ENCODE measurements at regions not wholly inside any gene's neighbourhood (a gene's known extent, or its start where the extent isn't known, plus 50 kb on each side); places are given as distances from the start of the nearest gene placed in this dataset.

GRCh38 chr6:28724395-28724794, 198.7 kb downstream of the GPX5 start:
- no peak for TF ChIP-seq CTCF (IDR thresholded peaks at IDR 0.05; ENCODE audit: control insufficient read depth, insufficient read depth, low read depth, low read length, missing control alignments)
- no peak overlapping the region for H3K4me3 ChIP-seq (ENCODE audit: control insufficient read depth, low read depth, low read length)
- DNase-seq (ENCODE audit: low read depth) = no peak

- no peak overlapping the region for H3K4me3 ChIP-seq (ENCODE audit: control insufficient read depth, low read depth, low read length)
These were observed 198.4 kb downstream of the TRIM27 start for GRCh38 chr6:28725274-28725809.

GRCh38 chr6:28725890-28726348, 197.9 kb downstream of the TRIM27 start:
- TF ChIP-seq CTCF (IDR thresholded peaks at IDR 0.05; ENCODE audit: control insufficient read depth, insufficient read depth, low read depth, low read length, missing control alignments) = no peak
- H3K4me3 ChIP-seq (ENCODE audit: control insufficient read depth, low read depth, low read length) = no peak overlapping the region

More at GRCh38 chr6:28725274-28725809, 198.4 kb downstream of the TRIM27 start:
- TF ChIP-seq CTCF (IDR thresholded peaks at IDR 0.05; ENCODE audit: control insufficient read depth, insufficient read depth, low read depth, low read length, missing control alignments) = no peak
- no peak for DNase-seq (ENCODE audit: low read depth)

GRCh38 chr6:28726569-28727309, 197.0 kb downstream of the TRIM27 start:
- no peak overlapping the region for H3K4me3 ChIP-seq (ENCODE audit: control insufficient read depth, low read depth, low read length)
- DNase-seq (ENCODE audit: low read depth) = no peak
- no peak for TF ChIP-seq CTCF (IDR thresholded peaks at IDR 0.05; ENCODE audit: control insufficient read depth, insufficient read depth, low read depth, low read length, missing control alignments)

More at GRCh38 chr6:28725890-28726348, 197.9 kb downstream of the TRIM27 start:
- no peak for DNase-seq (ENCODE audit: low read depth)

- no peak for TF ChIP-seq CTCF (IDR thresholded peaks at IDR 0.05; ENCODE audit: control insufficient read depth, insufficient read depth, low read depth, low read length, missing control alignments)
- H3K4me3 ChIP-seq (ENCODE audit: control insufficient read depth, low read depth, low read length) = no peak overlapping the region
- DNase-seq (ENCODE audit: low read depth) = no peak
These were observed 196.1 kb downstream of the TRIM27 start for GRCh38 chr6:28727559-28728211.

GRCh38 chr6:28729501-28730402, 194.0 kb downstream of the TRIM27 start:
- no peak for TF ChIP-seq CTCF (IDR thresholded peaks at IDR 0.05; ENCODE audit: control insufficient read depth, insufficient read depth, low read depth, low read length, missing control alignments)

More at GRCh38 chr6:28729501-28730402, 194.0 kb downstream of the TRIM27 start:
- DNase-seq (ENCODE audit: low read depth) = no peak
- no peak overlapping the region for H3K4me3 ChIP-seq (ENCODE audit: control insufficient read depth, low read depth, low read length)
